HCT116 (cell line): ENCODE measurements at regions not wholly inside any gene's neighbourhood (a gene's known extent, or its start where the extent isn't known, plus 50 kb on each side); places are given as distances from the start of the nearest gene placed in this dataset.
"Not testable (repeated sequence)": the region's sequence is repeated elsewhere in the genome, so short reads cannot be mapped to it uniquely, and the experiment has no call there.

ENCODE experiments used
- ATAC-seq: fragments of 200-7000 bp; cut with Tn5 transposase; 2 replicates; pipeline ENCODE4 v1.9.1; 2020; ENCODE audit warnings: mild to moderate bottlenecking, moderate library complexity
- BruUV-seq: library from RNA; stranded (reverse); fragments of 400-500 nt; replicated peaks from 2 replicates; lab custom pipeline; 2021; lab: Mats Ljungman, UMichigan
- CTCF ChIA-PET: fragments of 300-600 bp; sonication (Branson Sonifier 250); formaldehyde crosslinking; loops from one replicate; lab custom pipeline; 2021; ENCODE audit warnings: antibody characterized with exemption; lab: Charles Lee
- POLR2A ChIA-PET: fragments of 300-600, 350-600 bp; sonication (Branson Sonifier 250); formaldehyde crosslinking; loops from one replicate; lab custom pipeline; 2021; ENCODE audit warnings: antibody characterized with exemption; lab: Charles Lee
- RAD21 ChIA-PET, 2 experiments: fragments of 300-600 bp; sonication (Branson Sonifier 250); formaldehyde crosslinking; loops; one replicate each; lab custom pipeline; 2023; ENCODE audit warnings: low total read pairs in 2 of 2; ENCODE audit not compliant: uncharacterized antibody in 2 of 2, unreplicated experiment in 2 of 2, low non-redundant PET in 1 of 2; lab: Charles Lee
- DNase-seq: peaks from one replicate; pipeline ENCODE4 v3.0.0-alpha.2; 2010; ENCODE audit warnings: low read depth, low spot score
- H2AFZ ChIP-seq: fragments of 200-600 bp; shearing (Covaris generic), sonication (generic); 2 replicates; pipeline ENCODE4 v1.6.1; 2017; ENCODE audit warnings: low read depth, mixed run types, mixed read lengths, antibody characterized with exemption, low read length; ENCODE audit not compliant: poor library complexity, severe bottlenecking
- H3K27ac ChIP-seq: 2 replicates; pipeline ENCODE4 v1.5.1; 2012; ENCODE audit warnings: low read depth, low read length
- H3K27me3 ChIP-seq: fragments of 200-600 bp; sonication (generic); 2 replicates; pipeline ENCODE4 v1.6.1; 2016; ENCODE audit warnings: mixed run types, low read length, mixed read lengths; ENCODE audit not compliant: insufficient read depth
- H3K36me3 ChIP-seq, 2 experiments: fragments of 200-500 bp in 1 of 2; fragments of 200-600 bp in 1 of 2; sonication (Bioruptor generic) in 1 of 2; sonication (generic) in 1 of 2; 2 replicates each; pipeline versions ENCODE4 v1.5.1 to v1.6.1; 2014 to 2016; ENCODE audit warnings: low read length in 2 of 2, inconsistent platforms in 1 of 2, mixed read lengths in 1 of 2, mixed run types in 1 of 2; ENCODE audit not compliant: insufficient read depth in 2 of 2, control insufficient read depth in 1 of 2
- H3K4me1 ChIP-seq, 2 experiments: fragments of 200-600 bp in 1 of 2; sonication (generic) in 1 of 2; 2 replicates each; pipeline versions ENCODE4 v1.5.1 to v1.6.1; 2012 to 2017; ENCODE audit warnings: low read length in 2 of 2, inconsistent platforms in 1 of 2, mild to moderate bottlenecking in 1 of 2, mixed read lengths in 1 of 2, mixed run types in 1 of 2, moderate library complexity in 1 of 2; ENCODE audit not compliant: insufficient read depth in 2 of 2, control insufficient read depth in 1 of 2
- H3K4me2 ChIP-seq: fragments of 200-600 bp; sonication (generic); 2 replicates; pipeline ENCODE4 v1.6.1; 2017; ENCODE audit warnings: mixed run types, low read length, mixed read lengths
- H3K4me3 ChIP-seq, 2 experiments: fragments of 200-600 bp in 1 of 2; sonication (generic) in 1 of 2; replicated peaks in 1 of 2; 2 replicates each; pipeline ENCODE4 v1.5.1; 2011 to 2016; ENCODE audit warnings: low read length in 2 of 2, control low read depth in 1 of 2, low read depth in 1 of 2, mild to moderate bottlenecking in 1 of 2, mixed read lengths in 1 of 2, mixed run types in 1 of 2
- H3K79me2 ChIP-seq: fragments of 200-600 bp; sonication (generic); 2 replicates; pipeline ENCODE4 v1.6.1; 2017; ENCODE audit warnings: mild to moderate bottlenecking, mixed run types, low read length, moderate library complexity, mixed read lengths; ENCODE audit not compliant: insufficient read depth
- H3K9ac ChIP-seq: fragments of 200-600 bp; sonication (generic); 2 replicates; pipeline ENCODE4 v1.6.1; 2016; ENCODE audit warnings: low read length, mixed read lengths
- H3K9me2 ChIP-seq: fragments of 200-600 bp; sonication (generic), shearing (Covaris generic); 2 replicates; pipeline ENCODE4 v1.6.1; 2017; ENCODE audit warnings: mixed run types, mild to moderate bottlenecking, moderate library complexity; ENCODE audit not compliant: insufficient read depth
- H3K9me3 ChIP-seq, 2 experiments: fragments of 200-500 bp in 1 of 2; fragments of 200-600 bp in 1 of 2; sonication (Bioruptor generic) in 1 of 2; sonication (generic) in 1 of 2; 2 replicates each; pipeline ENCODE4 v1.6.1; 2014 to 2017; ENCODE audit warnings: low read length in 2 of 2, mixed read lengths in 2 of 2, inconsistent platforms in 1 of 2, low read depth in 1 of 2, mild to moderate bottlenecking in 1 of 2, mixed run types in 1 of 2, moderate library complexity in 1 of 2; ENCODE audit not compliant: control insufficient read depth in 1 of 2, insufficient read depth in 1 of 2
- H4K20me1 ChIP-seq: fragments of 200-600 bp; sonication (generic), shearing (Covaris generic); 2 replicates; pipeline ENCODE4 v1.6.1; 2017; ENCODE audit warnings: mixed run types, mild to moderate bottlenecking, moderate library complexity; ENCODE audit not compliant: insufficient read depth
- EGR1 ChIP-seq: IDR thresholded peaks from 2 replicates; pipeline ENCODE4 v1.6.1; 2012; ENCODE audit warnings: low read depth
- ELF1 ChIP-seq: IDR thresholded peaks from 2 replicates; pipeline ENCODE4 v1.6.1; 2012; ENCODE audit warnings: low read depth, borderline replicate concordance
- POLR2A ChIP-seq: IDR thresholded peaks from 2 replicates; pipeline ENCODE4 v1.7.0; 2011; ENCODE audit warnings: borderline replicate concordance; ENCODE audit not compliant: insufficient read depth, insufficient read length; ENCODE audit errors: extremely low read depth
- POLR2AphosphoS5 ChIP-seq: IDR thresholded peaks from 2 replicates; pipeline ENCODE4 v1.6.1; 2011; ENCODE audit warnings: mild to moderate bottlenecking, low read depth, low read length, moderate library complexity
- SP1 ChIP-seq: IDR thresholded peaks from 2 replicates; pipeline ENCODE4 v1.6.1; 2012; ENCODE audit warnings: low read depth
- TCF7L2 ChIP-seq: IDR thresholded peaks from 2 replicates; pipeline ENCODE4 v1.7.0; 2011; ENCODE audit warnings: borderline replicate concordance, inconsistent platforms; ENCODE audit not compliant: insufficient read depth, insufficient read length; ENCODE audit errors: extremely low read depth
- ZBTB33 ChIP-seq: IDR thresholded peaks from 2 replicates; pipeline ENCODE4 v1.6.1; 2011; ENCODE audit warnings: mild to moderate bottlenecking, low read length, moderate library complexity; ENCODE audit not compliant: insufficient replicate concordance; ENCODE audit errors: extremely low read depth
- ZFX ChIP-seq: fragments of 450-650 bp; IDR thresholded peaks from 2 replicates; pipeline ENCODE4 v1.6.1; 2017
- ZNF274 ChIP-seq: fragments of 200-500 bp; sonication (Bioruptor generic); IDR thresholded peaks from 2 replicates; pipeline ENCODE4 v1.6.1; 2014; ENCODE audit warnings: mild to moderate bottlenecking, low read depth, low read length, inconsistent platforms
- intact Hi-C: fragments of 100-400 bp; cut with micrococcal nuclease; formaldehyde crosslinking; loops from 2 replicates; pipeline ENCODE4 v1.10.0; 2022

- BruUV-seq, H3K9me2 ChIP-seq, H3K36me3 ChIP-seq, CTCF ChIA-PET, H3K4me1 ChIP-seq, H3K27ac ChIP-seq, H3K27me3 ChIP-seq, H4K20me1 ChIP-seq, H3K4me2 ChIP-seq, POLR2A ChIA-PET, intact Hi-C loops, ATAC-seq, RAD21 ChIA-PET, DNase-seq, H3K79me2 ChIP-seq, H3K9ac ChIP-seq, H2AFZ ChIP-seq, H3K4me3 ChIP-seq, H3K9me3 ChIP-seq: not testable (repeated sequence)
Measured at GRCh38 chrX:115394806-115395205, 105.3 kb downstream of the LUZP4 start.

- ChIA-PET POLR2A (no interaction called here), CTCF (no interaction called here), RAD21 (no interaction called here)
- H3K79me2 ChIP-seq: no peaks in the 10 kb centered on the region
- H3K9ac ChIP-seq: no peak overlapping the region
- no peak overlapping the region for H3K4me3 ChIP-seq
- intact Hi-C loops: no loop called here
- no peak for DNase-seq
- no peak overlapping the region for H2AFZ ChIP-seq
- BruUV-seq: no TSS peak
- H3K9me3 ChIP-seq: no peaks in the 10 kb centered on the region
- ATAC-seq: no peak
- H3K27ac ChIP-seq: no peak overlapping the region
- TF ChIP-seq ZBTB33 (no peak), ZFX (no peak), ZNF274 (no peak), ELF1 (no peak), TCF7L2 (no peak), POLR2A (no peak), POLR2AphosphoS5 (no peak), EGR1 (no peak), SP1 (no peak)
- no peaks in the 10 kb centered on the region for H4K20me1 ChIP-seq
- no peaks in the 10 kb centered on the region for H3K9me2 ChIP-seq
- no peaks in the 10 kb centered on the region for H3K36me3 ChIP-seq
- H3K4me1 ChIP-seq: no peaks in the 10 kb centered on the region
- no peak overlapping the region for H3K4me2 ChIP-seq
- H3K27me3 ChIP-seq: no peaks in the 10 kb centered on the region
Measured at GRCh38 chrX:115399306-115399705, 109.8 kb downstream of the LUZP4 start.
